ENCODE measurements at regions not wholly inside any gene's neighbourhood (a gene's known extent, or its start where the extent isn't known, plus 50 kb on each side); places are given as distances from the start of the nearest gene placed in this dataset.

DNA sequence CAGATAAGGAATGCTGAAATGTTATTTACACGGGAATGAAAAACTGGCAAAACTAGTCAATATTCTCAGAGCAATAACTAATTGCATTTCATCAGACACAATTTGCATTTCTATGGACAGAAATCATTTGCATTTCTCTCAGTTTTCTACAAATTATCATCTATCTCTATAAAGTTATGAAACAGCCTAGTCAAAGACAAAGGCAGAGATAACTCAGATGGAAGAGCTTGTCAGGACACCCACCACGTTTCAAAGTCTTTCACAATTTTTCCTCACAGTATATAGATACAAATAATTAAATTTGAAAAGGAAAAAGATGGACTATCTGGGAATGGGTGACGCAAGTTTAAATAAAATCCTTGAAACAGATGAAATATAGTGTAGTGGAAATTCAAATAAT lies 230.8 kb downstream of the GASK1B start:
- Mint-ChIP-seq H3K36me3 (no peaks in the 10 kb centered on the region), H3K27ac (no peak overlapping the region)

GRCh38 chr4:157934151-157934550 lies 238.7 kb downstream of the GASK1B start:
- no peaks in the 10 kb centered on the region for H3K9me3 Mint-ChIP-seq
- H3K36me3 Mint-ChIP-seq, result no peaks in the 10 kb centered on the region
- DNase-seq (no peak), ATAC-seq (ENCODE audit: low read depth in 2 of 2) (no peak)
- H3K27ac Mint-ChIP-seq, result no peak overlapping the region
- no peak overlapping the region for H3K4me3 Mint-ChIP-seq
- H3K4me1 Mint-ChIP-seq, result no peaks in the 10 kb centered on the region
- no peaks in the 10 kb centered on the region for H3K27me3 Mint-ChIP-seq

More for the DNA sequence above, 230.8 kb downstream of the GASK1B start:
- ATAC-seq (ENCODE audit: low read depth in 2 of 2) (no peak), DNase-seq (no peak)
- H3K4me1 Mint-ChIP-seq, result no peaks in the 10 kb centered on the region
- no peak overlapping the region for H3K4me3 Mint-ChIP-seq
- peaks cover 0 to 4% (median 0%) of the 10 kb centered on the region in 7 donors for H3K9me3 Mint-ChIP-seq
- H3K27me3 Mint-ChIP-seq, result no peaks in the 10 kb centered on the region

DNA sequence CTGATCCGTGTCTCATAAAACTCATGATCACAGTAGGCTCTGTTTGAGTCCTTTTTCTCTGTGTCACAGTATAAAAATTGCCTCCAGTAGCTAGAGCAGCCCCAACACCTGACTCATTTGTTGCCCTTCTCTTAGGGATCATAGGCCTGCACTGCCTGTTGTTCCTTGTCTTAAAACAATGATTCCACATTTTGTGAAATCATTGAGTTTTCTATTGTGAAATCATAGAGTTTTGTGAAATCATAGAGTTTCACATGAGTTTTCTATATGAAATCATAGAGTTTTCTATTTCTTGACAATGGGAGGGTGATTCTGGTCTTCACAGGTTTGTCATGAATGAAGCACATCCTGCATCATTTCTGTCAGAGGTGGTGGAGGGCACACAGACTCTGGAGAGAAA lies 239.9 kb downstream of the GASK1B start:
- Mint-ChIP-seq H3K27ac (no peak overlapping the region), H3K36me3 (no peaks in the 10 kb centered on the region), H3K9me3 (no peaks in the 10 kb centered on the region), H3K4me1 (no peaks in the 10 kb centered on the region), H3K27me3 (no peaks in the 10 kb centered on the region), H3K4me3 (no peak overlapping the region)
- ATAC-seq (ENCODE audit: low read depth in 2 of 2) (no peak), DNase-seq (no peak)

DNA sequence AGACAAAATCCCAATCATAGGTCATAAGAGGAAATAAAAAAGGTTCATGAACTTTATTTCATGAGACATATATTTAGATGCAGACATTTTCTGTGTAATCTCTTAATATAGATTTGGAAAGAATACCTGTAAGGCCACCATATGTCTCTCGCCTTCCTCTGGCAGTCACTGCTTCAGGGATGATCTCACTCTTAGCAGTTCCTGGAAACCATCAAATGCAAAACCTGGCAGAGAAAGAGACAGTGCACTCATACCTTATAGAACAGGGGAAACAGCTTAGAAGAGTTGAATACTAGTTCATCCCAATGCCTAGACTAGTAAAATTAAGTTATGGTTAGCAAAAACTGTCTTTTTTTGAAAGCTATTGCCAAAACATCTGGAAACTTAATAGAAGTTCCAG lies 243.3 kb downstream of the GASK1B start:
- no peak for ATAC-seq (ENCODE audit: low read depth in 2 of 2)
- DNase-seq, result no peak
- no peak overlapping the region for H3K4me3 Mint-ChIP-seq
- no peak overlapping the region for H3K27ac Mint-ChIP-seq
- no peaks in the 10 kb centered on the region for H3K4me1 Mint-ChIP-seq
- no peaks in the 10 kb centered on the region for H3K36me3 Mint-ChIP-seq
- peaks cover 0 to 6% (median 0%) of the 10 kb centered on the region in 7 donors for H3K9me3 Mint-ChIP-seq
- H3K27me3 Mint-ChIP-seq, result no peaks in the 10 kb centered on the region

- no peak overlapping the region for H3K4me3 Mint-ChIP-seq
- H3K9me3 Mint-ChIP-seq, result peaks cover 3 to 13% (median 9%) of the 10 kb centered on the region in 7 donors
- no peak overlapping the region for H3K27ac Mint-ChIP-seq
- DNase-seq (no peak), ATAC-seq (ENCODE audit: low read depth in 2 of 2) (no peak)
- no peaks in the 10 kb centered on the region for H3K4me1 Mint-ChIP-seq
- no peaks in the 10 kb centered on the region for H3K27me3 Mint-ChIP-seq
- H3K36me3 Mint-ChIP-seq, result no peaks in the 10 kb centered on the region
Measured at GRCh38 chr4:157918036-157918832, 254.6 kb downstream of the GASK1B start.

DNA sequence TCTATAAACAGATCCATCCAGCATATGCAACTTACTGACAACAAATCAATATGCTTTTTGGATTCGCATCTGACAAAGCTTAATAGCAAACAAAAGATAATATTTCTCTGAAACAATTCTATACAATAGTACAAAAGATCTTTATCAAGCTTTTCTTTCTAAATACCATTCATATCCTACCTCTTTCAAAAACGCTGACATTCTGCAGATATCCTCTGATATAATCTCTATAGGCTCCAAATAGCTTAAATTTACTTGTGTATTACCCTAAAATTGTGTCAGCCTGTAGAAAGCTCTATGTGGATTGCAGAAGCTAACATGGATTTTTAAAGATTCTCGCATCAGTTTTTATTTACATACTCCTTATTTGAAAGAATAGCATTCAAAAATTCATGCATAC lies 260.6 kb downstream of the GASK1B start:
- ATAC-seq (ENCODE audit: low read depth in 2 of 2) (no peak), DNase-seq (no peak)
- Mint-ChIP-seq H3K27me3 (no peaks in the 10 kb centered on the region), H3K4me1 (no peaks in the 10 kb centered on the region), H3K27ac (no peak overlapping the region), H3K36me3 (no peaks in the 10 kb centered on the region), H3K4me3 (no peak overlapping the region), H3K9me3 (peaks cover 0 to 4% (median 0%) of the 10 kb centered on the region in 7 donors)

DNA sequence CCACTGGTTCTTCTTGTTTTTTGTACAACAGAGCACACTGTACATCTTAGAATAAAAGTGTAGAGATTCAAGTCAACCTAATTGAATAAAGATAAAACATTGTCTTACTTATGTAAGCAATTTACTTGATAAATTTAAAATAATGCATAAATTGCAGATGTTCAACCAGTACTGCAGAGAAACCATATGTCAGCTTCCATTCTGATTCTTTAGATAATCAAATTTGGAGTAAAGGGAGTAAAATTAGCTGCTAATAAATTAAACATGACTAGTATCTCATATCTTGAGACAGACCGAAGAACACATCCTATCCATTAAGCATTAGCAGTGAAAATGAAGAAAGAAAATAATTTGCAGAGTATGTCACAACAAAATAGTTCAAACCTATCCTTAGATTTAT lies 261.2 kb downstream of the GASK1B start:
- H3K27ac Mint-ChIP-seq, result no peak overlapping the region
- no peaks in the 10 kb centered on the region for H3K4me1 Mint-ChIP-seq
- no peak for ATAC-seq (ENCODE audit: low read depth in 2 of 2)
- H3K27me3 Mint-ChIP-seq, result no peaks in the 10 kb centered on the region
- no peak overlapping the region for H3K4me3 Mint-ChIP-seq
- H3K36me3 Mint-ChIP-seq, result no peaks in the 10 kb centered on the region
- no peak for DNase-seq
- H3K9me3 Mint-ChIP-seq, result peaks cover 0 to 4% (median 0%) of the 10 kb centered on the region in 7 donors

DNA sequence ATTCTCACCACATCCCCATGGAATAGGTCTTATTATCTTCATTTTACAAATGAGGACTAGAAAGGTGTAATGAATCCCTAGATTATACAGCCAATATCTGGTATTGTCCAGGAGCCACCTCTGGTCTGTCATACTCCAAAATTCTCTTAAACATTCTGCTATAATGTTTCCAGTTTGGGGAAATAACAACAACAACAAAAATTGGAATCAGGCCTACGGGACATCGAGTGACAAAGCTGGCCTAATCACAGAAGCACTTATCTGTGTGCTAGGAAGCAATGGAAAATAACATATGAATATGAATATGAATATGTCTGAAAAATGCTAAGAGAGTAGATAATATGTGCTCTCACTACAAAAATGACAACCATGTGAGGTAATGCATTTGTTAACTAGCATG lies 264.1 kb downstream of the GASK1B start:
- H3K4me3 Mint-ChIP-seq, result no peak overlapping the region
- DNase-seq (no peak), ATAC-seq (ENCODE audit: low read depth in 2 of 2) (no peak)
- H3K9me3 Mint-ChIP-seq, result no peaks in the 10 kb centered on the region
- H3K27ac Mint-ChIP-seq, result no peak overlapping the region
- H3K27me3 Mint-ChIP-seq, result no peaks in the 10 kb centered on the region
- H3K4me1 Mint-ChIP-seq, result no peaks in the 10 kb centered on the region
- H3K36me3 Mint-ChIP-seq, result no peaks in the 10 kb centered on the region

GRCh38 chr4:157908031-157908430 lies 264.8 kb downstream of the GASK1B start:
- Mint-ChIP-seq H3K4me3 (no peak overlapping the region), H3K27ac (no peak overlapping the region), H3K4me1 (no peaks in the 10 kb centered on the region), H3K36me3 (no peaks in the 10 kb centered on the region), H3K9me3 (no peaks in the 10 kb centered on the region), H3K27me3 (no peaks in the 10 kb centered on the region)
- ATAC-seq (ENCODE audit: low read depth in 2 of 2) (no peak), DNase-seq (no peak)

DNA sequence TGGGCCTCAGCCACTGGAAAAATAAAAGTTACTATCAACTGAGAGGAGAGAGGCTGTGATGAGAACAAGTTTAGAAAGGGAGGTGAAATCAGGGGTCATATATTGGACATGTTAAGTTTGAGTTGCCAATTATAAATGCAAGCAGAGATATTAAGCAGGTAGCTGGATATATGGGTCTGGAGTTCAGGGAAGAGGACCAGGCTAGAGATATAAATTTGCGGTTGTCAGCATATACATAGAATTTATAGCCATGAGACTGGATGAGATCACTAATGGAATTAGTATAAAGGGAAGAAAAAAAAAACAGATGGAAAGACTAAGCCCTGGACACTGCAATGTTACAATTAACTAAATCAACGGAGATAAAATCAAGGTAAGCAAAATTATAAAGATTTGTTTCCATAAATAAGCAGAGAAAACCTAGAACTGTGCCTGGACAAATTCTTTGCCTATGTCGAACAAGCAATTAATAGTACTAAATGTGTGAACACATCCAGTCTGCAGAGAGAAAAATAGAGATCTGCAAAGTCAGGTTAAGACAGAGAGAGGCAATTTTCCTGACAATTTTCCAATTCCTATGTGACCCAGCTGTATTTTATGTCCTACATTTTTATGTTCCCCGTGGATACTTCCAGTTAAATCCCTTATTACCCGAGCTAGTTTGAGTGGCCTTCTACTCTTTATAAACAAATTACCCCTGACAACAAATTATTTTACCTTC lies 265.4 kb downstream of the GASK1B start:
- ATAC-seq (ENCODE audit: low read depth in 2 of 2), result no peak
- no peak for DNase-seq
- Mint-ChIP-seq H3K27me3 (no peaks in the 10 kb centered on the region), H3K4me3 (no peak overlapping the region), H3K36me3 (no peaks in the 10 kb centered on the region), H3K9me3 (no peaks in the 10 kb centered on the region), H3K4me1 (no peaks in the 10 kb centered on the region), H3K27ac (no peak overlapping the region)

DNA sequence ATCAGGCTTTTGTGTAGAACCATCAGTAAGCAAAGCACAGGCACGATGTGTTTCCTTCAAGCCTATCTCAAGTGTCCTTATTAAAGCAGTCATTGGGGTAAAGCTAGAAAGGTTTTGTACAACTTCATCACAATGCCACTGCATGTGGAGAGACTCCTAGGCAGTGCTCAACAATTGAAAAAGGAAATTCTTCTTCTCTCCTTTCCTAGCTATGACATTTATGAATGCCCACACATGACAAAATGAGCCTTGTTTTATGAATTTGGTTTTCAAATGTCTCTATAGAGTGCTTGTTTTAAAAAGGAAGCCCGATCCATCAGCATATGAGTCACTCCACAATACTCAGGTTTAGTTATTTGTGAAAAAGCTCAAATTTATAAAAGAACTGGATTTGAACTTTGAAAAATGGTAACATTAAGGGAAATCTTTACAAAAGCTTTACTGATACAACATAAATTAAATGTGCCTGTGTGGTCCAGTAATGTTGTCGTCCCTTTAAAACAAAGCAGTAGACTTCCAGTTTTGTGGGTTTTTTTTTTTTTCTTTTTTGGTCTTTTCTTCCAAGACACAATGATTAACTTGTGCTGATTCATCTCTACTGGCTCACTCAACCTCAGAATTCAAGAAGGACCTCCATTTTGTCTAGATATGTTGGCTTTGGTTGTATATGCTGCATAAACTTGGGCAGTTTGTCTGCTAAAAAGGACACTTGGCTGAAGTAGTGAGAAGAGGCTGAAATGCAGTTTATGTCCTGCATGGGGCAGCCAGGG lies 273.8 kb downstream of the GASK1B start:
- ATAC-seq (ENCODE audit: low read depth in 2 of 2), result no peak
- Mint-ChIP-seq H3K4me3 (no peak overlapping the region), H3K27me3 (no peaks in the 10 kb centered on the region), H3K4me1 (no peaks in the 10 kb centered on the region), H3K36me3 (no peaks in the 10 kb centered on the region), H3K27ac (no peak overlapping the region), H3K9me3 (peaks cover 0 to 6% (median 4%) of the 10 kb centered on the region in 7 donors)
- DNase-seq, result no peak

GRCh38 chr4:157897855-157898370 lies 274.9 kb downstream of the GASK1B start:
- peaks cover 0 to 6% (median 4%) of the 10 kb centered on the region in 7 donors for H3K9me3 Mint-ChIP-seq
- H3K27me3 Mint-ChIP-seq, result no peaks in the 10 kb centered on the region
- H3K4me1 Mint-ChIP-seq, result no peaks in the 10 kb centered on the region

GRCh38 chr4:157896726-157897125 lies 276.1 kb downstream of the GASK1B start:
- no peak for DNase-seq
- Mint-ChIP-seq H3K27me3 (no peaks in the 10 kb centered on the region), H3K9me3 (peaks cover 0 to 5% (median 4%) of the 10 kb centered on the region in 7 donors), H3K36me3 (no peaks in the 10 kb centered on the region), H3K27ac (no peak overlapping the region), H3K4me3 (no peak overlapping the region), H3K4me1 (no peaks in the 10 kb centered on the region)
- no peak for ATAC-seq (ENCODE audit: low read depth in 2 of 2)

More at GRCh38 chr4:157897855-157898370, 274.9 kb downstream of the GASK1B start:
- DNase-seq (no peak), ATAC-seq (ENCODE audit: low read depth in 2 of 2) (no peak)
- no peak overlapping the region for H3K27ac Mint-ChIP-seq
- no peaks in the 10 kb centered on the region for H3K36me3 Mint-ChIP-seq
- H3K4me3 Mint-ChIP-seq, result no peak overlapping the region
